OCI-LY1 (cell line): ENCODE measurements at regions not wholly inside any gene's neighbourhood (a gene's known extent, or its start where the extent isn't known, plus 50 kb on each side); places are given as distances from the start of the nearest gene placed in this dataset.

Experiments used
- EZH2 ChIP-seq: fragments of 200-600 bp; sonication (generic), shearing (Covaris generic); IDR thresholded peaks from 2 replicates; pipeline ENCODE4 v1.8.0; 2017; ENCODE audit warnings: borderline replicate concordance, mixed run types, mild to moderate bottlenecking, antibody characterized with exemption, low read length, moderate library complexity, mixed read lengths
- TF ChIP-seq, protein P1 (sequence below): fragments of 200-600 bp; sonication (generic), shearing (Covaris generic); IDR thresholded peaks from 2 replicates; pipeline ENCODE4 v1.5.1; 2017; ENCODE audit warnings: mild to moderate bottlenecking, antibody characterized with exemption, low read length, moderate library complexity, mixed read lengths

GRCh38 chr4:84171871-84172270, 327.2 kb downstream of the NKX6-1 start:
- TF ChIP-seq, protein P1, sequence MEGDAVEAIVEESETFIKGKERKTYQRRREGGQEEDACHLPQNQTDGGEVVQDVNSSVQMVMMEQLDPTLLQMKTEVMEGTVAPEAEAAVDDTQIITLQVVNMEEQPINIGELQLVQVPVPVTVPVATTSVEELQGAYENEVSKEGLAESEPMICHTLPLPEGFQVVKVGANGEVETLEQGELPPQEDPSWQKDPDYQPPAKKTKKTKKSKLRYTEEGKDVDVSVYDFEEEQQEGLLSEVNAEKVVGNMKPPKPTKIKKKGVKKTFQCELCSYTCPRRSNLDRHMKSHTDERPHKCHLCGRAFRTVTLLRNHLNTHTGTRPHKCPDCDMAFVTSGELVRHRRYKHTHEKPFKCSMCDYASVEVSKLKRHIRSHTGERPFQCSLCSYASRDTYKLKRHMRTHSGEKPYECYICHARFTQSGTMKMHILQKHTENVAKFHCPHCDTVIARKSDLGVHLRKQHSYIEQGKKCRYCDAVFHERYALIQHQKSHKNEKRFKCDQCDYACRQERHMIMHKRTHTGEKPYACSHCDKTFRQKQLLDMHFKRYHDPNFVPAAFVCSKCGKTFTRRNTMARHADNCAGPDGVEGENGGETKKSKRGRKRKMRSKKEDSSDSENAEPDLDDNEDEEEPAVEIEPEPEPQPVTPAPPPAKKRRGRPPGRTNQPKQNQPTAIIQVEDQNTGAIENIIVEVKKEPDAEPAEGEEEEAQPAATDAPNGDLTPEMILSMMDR = no peak
- TF ChIP-seq EZH2 = no peak
